HEK293 (cell line): ENCODE measurements at regions not wholly inside any gene's neighbourhood (a gene's known extent, or its start where the extent isn't known, plus 50 kb on each side); places are given as distances from the start of the nearest gene placed in this dataset.

Source experiments
- CTCF ChIA-PET: fragments of 350-600 bp; formaldehyde crosslinking; extraction: SDS; loops from one replicate; lab custom pipeline; 2021; ENCODE audit warnings: antibody characterized with exemption; lab: Yijun Ruan, JAX
- POLR2A ChIA-PET: fragments of 300-600 bp; formaldehyde crosslinking; extraction: SDS; loops from one replicate; lab custom pipeline; 2020; ENCODE audit warnings: antibody characterized with exemption, inconsistent platforms; lab: Yijun Ruan, JAX
- H3K27ac ChIP-seq: fragments of 200-500 bp; sonication (Bioruptor generic); 2 replicates; pipeline ENCODE4 v1.5.1; 2014; ENCODE audit warnings: low read depth, low read length, control low read depth, inconsistent platforms; ENCODE audit errors: extremely low read depth
- H3K36me3 ChIP-seq, 2 experiments: fragments of 200-500 bp in 1 of 2; sonication (Bioruptor generic) in 1 of 2; 1 replicate in 1 of 2; 2 replicates in 1 of 2; pipeline ENCODE4 v1.5.1; 2014 to 2017; ENCODE audit warnings: inconsistent platforms in 2 of 2, low read length in 2 of 2; ENCODE audit not compliant: control insufficient read depth in 2 of 2, insufficient read depth in 1 of 2
- H3K4me1 ChIP-seq: fragments of 200-500 bp; sonication (Bioruptor generic); 2 replicates; pipeline ENCODE4 v1.5.1; 2014; ENCODE audit warnings: mild to moderate bottlenecking, low read length, inconsistent platforms; ENCODE audit not compliant: control insufficient read depth, insufficient read depth
- H3K4me3 ChIP-seq: 2 replicates; pipeline ENCODE4 v1.5.1; 2011; ENCODE audit warnings: low read depth, mild to moderate bottlenecking, control low read depth, low read length, moderate library complexity
- H3K9me3 ChIP-seq: fragments of 200-500 bp; sonication (Bioruptor generic); 2 replicates; pipeline ENCODE4 v1.5.1; 2014; ENCODE audit warnings: low read depth, low read length, inconsistent platforms; ENCODE audit not compliant: control insufficient read depth, insufficient read depth
- AEBP2 ChIP-seq: fragments of 450-650 bp; formaldehyde crosslinking; IDR thresholded peaks from 2 replicates; pipeline ENCODE4 v1.5.1; 2016; ENCODE audit warnings: missing biosample characterization, missing genetic modification characterization, borderline replicate concordance
- BCL11B ChIP-seq: fragments of 450-650 bp; formaldehyde crosslinking; IDR thresholded peaks from 2 replicates; pipeline ENCODE4 v1.5.1; 2016; ENCODE audit warnings: low read depth, missing biosample characterization, missing genetic modification characterization
- CTCF ChIP-seq: fragments of 450-650 bp; formaldehyde crosslinking; IDR thresholded peaks from 2 replicates; pipeline ENCODE4 v1.5.1; 2016; ENCODE audit warnings: missing biosample characterization, missing genetic modification characterization
- HIC1 ChIP-seq: fragments of 450-650 bp; formaldehyde crosslinking; IDR thresholded peaks from 2 replicates; pipeline ENCODE4 v1.5.1; 2016; ENCODE audit warnings: missing biosample characterization, missing genetic modification characterization
- KLF16 ChIP-seq: fragments of 450-650 bp; formaldehyde crosslinking; IDR thresholded peaks from 2 replicates; pipeline ENCODE4 v1.5.1; 2017; ENCODE audit warnings: missing biosample characterization, missing genetic modification characterization
- SCRT2 ChIP-seq: fragments of 450-650 bp; formaldehyde crosslinking; IDR thresholded peaks from 2 replicates; pipeline ENCODE4 v1.5.1; 2016; ENCODE audit warnings: missing biosample characterization, missing genetic modification characterization
- ZNF133 ChIP-seq: fragments of 450-650 bp; formaldehyde crosslinking; IDR thresholded peaks from 2 replicates; pipeline ENCODE4 v1.5.1; 2016; ENCODE audit warnings: missing biosample characterization, missing genetic modification characterization
- ZNF146 ChIP-seq: fragments of 450-650 bp; formaldehyde crosslinking; IDR thresholded peaks from 2 replicates; pipeline ENCODE4 v1.5.1; 2016; ENCODE audit warnings: missing biosample characterization, missing genetic modification characterization
- ZNF350 ChIP-seq: fragments of 450-650 bp; formaldehyde crosslinking; IDR thresholded peaks from 2 replicates; pipeline ENCODE4 v1.5.0; 2017; ENCODE audit warnings: missing biosample characterization, mild to moderate bottlenecking, missing genetic modification characterization
- ZNF510 ChIP-seq: fragments of 450-650 bp; formaldehyde crosslinking; IDR thresholded peaks from 2 replicates; pipeline ENCODE4 v1.5.1; 2018; ENCODE audit warnings: mild to moderate bottlenecking, missing genetic modification characterization, missing biosample characterization; ENCODE audit not compliant: insufficient replicate concordance
- ZNF514 ChIP-seq: fragments of 450-650 bp; formaldehyde crosslinking; IDR thresholded peaks from 2 replicates; pipeline ENCODE4 v1.5.1; 2016; ENCODE audit warnings: missing biosample characterization, missing genetic modification characterization
- ZNF518A ChIP-seq: fragments of 450-650 bp; formaldehyde crosslinking; conservative IDR thresholded peaks from 2 replicates; pipeline ENCODE4 v1.5.1; 2016; ENCODE audit warnings: low read depth, missing biosample characterization, missing genetic modification characterization
- ZNF707 ChIP-seq: fragments of 450-650 bp; formaldehyde crosslinking; IDR thresholded peaks from 2 replicates; pipeline ENCODE4 v1.5.1; 2016; ENCODE audit warnings: missing biosample characterization, missing genetic modification characterization
- ZNF792 ChIP-seq: fragments of 450-650 bp; formaldehyde crosslinking; IDR thresholded peaks from 2 replicates; pipeline ENCODE4 v1.5.1; 2016; ENCODE audit warnings: missing biosample characterization, missing genetic modification characterization
- ZSCAN18 ChIP-seq: fragments of 450-650 bp; formaldehyde crosslinking; IDR thresholded peaks from 2 replicates; pipeline ENCODE4 v1.5.1; 2016; ENCODE audit warnings: missing biosample characterization, missing genetic modification characterization
- ZSCAN5A ChIP-seq: fragments of 450-650 bp; formaldehyde crosslinking; IDR thresholded peaks from 2 replicates; pipeline ENCODE4 v1.5.1; 2016; ENCODE audit warnings: missing biosample characterization, missing genetic modification characterization

- Histone ChIP-seq H3K36me3 (no peaks in the 10 kb centered on the region), H3K27ac (no peak overlapping the region), H3K9me3 (no peaks in the 10 kb centered on the region), H3K4me1 (no peaks in the 10 kb centered on the region), H3K4me3 (no peak overlapping the region)
- POLR2A ChIA-PET = interaction anchor here (0.5 kb wide), 1 partner anchor 11 kb away, joined by 3 read pairs; no protein-coding TSS in a partner anchor
- CTCF ChIA-PET = interaction anchor here (1.2 to 1.4 kb wide), 2 partner anchors 10 to 206 kb away, joined by 4 to 6 read pairs; no protein-coding TSS in a partner anchor
- no peak for TF ChIP-seq SCRT2 (tag by site-specific recombination)
- TF ChIP-seq ZNF707 = no peak
- TF ChIP-seq CTCF = no peak
- TF ChIP-seq ZNF510 (tag by site-specific recombination) = no peak
- TF ChIP-seq ZNF518A (tag by site-specific recombination) = no peak
- no peak for TF ChIP-seq ZNF350 (tag by site-specific recombination)
- no peak for TF ChIP-seq KLF16 (tag by site-specific recombination)
- no peak for TF ChIP-seq ZSCAN18 (tag by site-specific recombination)
- TF ChIP-seq AEBP2 (tag by site-specific recombination) = no peak
- TF ChIP-seq ZSCAN5A (tag by site-specific recombination) = no peak
- no peak for TF ChIP-seq HIC1
- no peak for TF ChIP-seq BCL11B (tag by site-specific recombination)
- TF ChIP-seq ZNF514 = no peak
- TF ChIP-seq ZNF792 (tag by site-specific recombination) = no peak
- TF ChIP-seq ZNF133 (tag by site-specific recombination) = no peak
- TF ChIP-seq ZNF146 (tag by site-specific recombination) = no peak
Measured at GRCh38 chr2:158912765-158913164, 55.7 kb upstream of the TANC1 start.
